ENCODE measurements at regions not wholly inside any gene's neighbourhood (a gene's known extent, or its start where the extent isn't known, plus 50 kb on each side); places are given as distances from the start of the nearest gene placed in this dataset.

DNA sequence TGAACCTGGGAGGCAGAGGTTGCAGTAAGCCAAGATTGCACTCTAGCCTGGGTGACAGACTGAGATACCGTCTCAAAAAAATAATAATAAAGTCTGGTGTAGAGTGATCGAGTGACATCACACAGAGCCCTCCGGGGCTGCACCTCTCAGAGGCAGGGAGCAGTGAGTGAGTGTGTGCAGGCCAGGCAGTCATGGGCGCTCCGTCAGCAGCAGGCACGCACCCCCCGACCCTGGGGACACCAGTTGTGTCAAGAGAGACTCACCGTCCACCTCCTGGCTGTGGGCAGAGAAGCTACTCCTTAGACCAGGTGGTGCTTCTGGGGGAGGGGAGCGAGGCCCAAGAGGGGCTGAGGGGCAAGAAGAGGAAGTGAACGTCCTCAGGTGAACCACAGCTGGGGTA lies 91.8 kb downstream of the SIK1 start:
- Histone ChIP-seq H3K36me3 (ENCODE audit: insufficient read depth, low read length) (no peaks in the 10 kb centered on the region), H3K27ac (ENCODE audit: low read depth, low read length, poor library complexity, severe bottlenecking) (no peak overlapping the region), H3K79me2 (ENCODE audit: insufficient read depth, low read depth, low read length) (no peaks in the 10 kb centered on the region), H2AFZ (ENCODE audit: low read length) (no peak overlapping the region), H3K4me1 (ENCODE audit: insufficient read depth, low read length, poor library complexity, severe bottlenecking) (peaks cover 33% of the 10 kb centered on the region), H3K9me2 (ENCODE audit: insufficient read depth, low read length) (no peaks in the 10 kb centered on the region), H4K20me1 (ENCODE audit: insufficient read depth, low read length) (no peaks in the 10 kb centered on the region), H3K4me3 (ENCODE audit: low read depth, low read length, poor library complexity, severe bottlenecking) (no peak overlapping the region), H3K9me3 (ENCODE audit: low read length) (no peaks in the 10 kb centered on the region), H3K4me2 (ENCODE audit: low read length) (no peak overlapping the region)
- POLR2A ChIA-PET = no interaction called here
- intact Hi-C loops (cut with micrococcal nuclease; ENCODE audit: unreplicated experiment) = no loop called here
- BruUV-seq (replicated peaks) = no TSS peak
- CTCF ChIA-PET (ENCODE audit: unreplicated experiment) = no interaction called here
- TF ChIP-seq, protein P1, sequence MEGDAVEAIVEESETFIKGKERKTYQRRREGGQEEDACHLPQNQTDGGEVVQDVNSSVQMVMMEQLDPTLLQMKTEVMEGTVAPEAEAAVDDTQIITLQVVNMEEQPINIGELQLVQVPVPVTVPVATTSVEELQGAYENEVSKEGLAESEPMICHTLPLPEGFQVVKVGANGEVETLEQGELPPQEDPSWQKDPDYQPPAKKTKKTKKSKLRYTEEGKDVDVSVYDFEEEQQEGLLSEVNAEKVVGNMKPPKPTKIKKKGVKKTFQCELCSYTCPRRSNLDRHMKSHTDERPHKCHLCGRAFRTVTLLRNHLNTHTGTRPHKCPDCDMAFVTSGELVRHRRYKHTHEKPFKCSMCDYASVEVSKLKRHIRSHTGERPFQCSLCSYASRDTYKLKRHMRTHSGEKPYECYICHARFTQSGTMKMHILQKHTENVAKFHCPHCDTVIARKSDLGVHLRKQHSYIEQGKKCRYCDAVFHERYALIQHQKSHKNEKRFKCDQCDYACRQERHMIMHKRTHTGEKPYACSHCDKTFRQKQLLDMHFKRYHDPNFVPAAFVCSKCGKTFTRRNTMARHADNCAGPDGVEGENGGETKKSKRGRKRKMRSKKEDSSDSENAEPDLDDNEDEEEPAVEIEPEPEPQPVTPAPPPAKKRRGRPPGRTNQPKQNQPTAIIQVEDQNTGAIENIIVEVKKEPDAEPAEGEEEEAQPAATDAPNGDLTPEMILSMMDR (conservative IDR thresholded peaks at IDR 0.05; ENCODE audit: low read length) = no peak
- TF ChIP-seq EZH2phosphoT487 (IDR thresholded peaks at IDR 0.05; ENCODE audit: borderline replicate concordance, low read depth, low read length) = no peak
- no peak for DNase-seq (ENCODE audit: low spot score)

DNA sequence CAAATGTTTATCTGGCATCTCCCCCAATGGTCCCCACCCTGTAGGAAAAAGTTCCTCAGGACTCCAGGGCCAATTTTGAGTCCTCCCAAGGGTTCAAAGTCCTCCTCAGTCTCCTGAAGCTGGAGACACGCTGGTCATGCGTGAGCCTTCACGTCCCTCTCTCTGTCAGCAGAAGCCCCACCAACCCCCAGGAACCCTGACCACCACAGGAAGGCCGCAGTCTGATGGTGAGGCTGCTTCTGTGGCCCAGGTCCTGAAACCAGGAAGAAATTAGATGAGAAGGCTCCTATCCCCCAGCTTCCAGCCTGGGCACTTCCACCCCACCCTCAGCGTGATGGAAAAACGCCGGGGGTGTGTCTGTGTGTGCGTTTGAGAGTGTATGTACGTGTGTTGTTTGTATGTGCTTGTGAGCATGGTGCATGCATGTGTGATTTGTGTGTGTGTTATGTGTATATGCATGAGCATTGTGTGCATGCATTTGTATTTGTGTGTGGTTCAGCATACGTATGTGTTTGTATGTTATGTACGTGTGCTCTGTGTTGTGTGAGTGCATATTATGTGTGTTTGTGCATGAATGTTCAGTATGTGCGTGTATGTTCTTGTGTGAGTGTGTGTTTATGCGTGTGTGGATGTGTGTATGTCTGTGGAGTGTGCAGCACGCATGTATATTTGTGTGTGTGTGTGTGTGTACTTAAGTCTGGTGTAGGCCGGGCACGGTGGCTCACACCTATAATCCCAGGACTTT lies 92.5 kb downstream of the SIK1 start:
- H3K9me2 ChIP-seq (ENCODE audit: insufficient read depth, low read length) = no peaks in the 10 kb centered on the region
- no peaks in the 10 kb centered on the region for H3K9me3 ChIP-seq (ENCODE audit: low read length)
- no peaks in the 10 kb centered on the region for H3K36me3 ChIP-seq (ENCODE audit: insufficient read depth, low read length)
- BruUV-seq (replicated peaks) = no TSS peak
- H2AFZ ChIP-seq (ENCODE audit: low read length) = no peak overlapping the region
- no peak overlapping the region for H3K27ac ChIP-seq (ENCODE audit: low read depth, low read length, poor library complexity, severe bottlenecking)
- H3K4me3 ChIP-seq (ENCODE audit: low read depth, low read length, poor library complexity, severe bottlenecking) = no peak overlapping the region
- peaks cover 31% of the 10 kb centered on the region for H3K4me1 ChIP-seq (ENCODE audit: insufficient read depth, low read length, poor library complexity, severe bottlenecking)
- intact Hi-C loops (cut with micrococcal nuclease; ENCODE audit: unreplicated experiment) = no loop called here
- H4K20me1 ChIP-seq (ENCODE audit: insufficient read depth, low read length) = no peaks in the 10 kb centered on the region
- POLR2A ChIA-PET = no interaction called here
- no peak for DNase-seq (ENCODE audit: low spot score)
- H3K4me2 ChIP-seq (ENCODE audit: low read length) = no peak overlapping the region
- TF ChIP-seq, protein P1 (conservative IDR thresholded peaks at IDR 0.05; ENCODE audit: low read length) = no peak
- TF ChIP-seq EZH2phosphoT487 (IDR thresholded peaks at IDR 0.05; ENCODE audit: borderline replicate concordance, low read depth, low read length) = no peak
- H3K79me2 ChIP-seq (ENCODE audit: insufficient read depth, low read depth, low read length) = no peaks in the 10 kb centered on the region
- CTCF ChIA-PET (ENCODE audit: unreplicated experiment) = no interaction called here

DNA sequence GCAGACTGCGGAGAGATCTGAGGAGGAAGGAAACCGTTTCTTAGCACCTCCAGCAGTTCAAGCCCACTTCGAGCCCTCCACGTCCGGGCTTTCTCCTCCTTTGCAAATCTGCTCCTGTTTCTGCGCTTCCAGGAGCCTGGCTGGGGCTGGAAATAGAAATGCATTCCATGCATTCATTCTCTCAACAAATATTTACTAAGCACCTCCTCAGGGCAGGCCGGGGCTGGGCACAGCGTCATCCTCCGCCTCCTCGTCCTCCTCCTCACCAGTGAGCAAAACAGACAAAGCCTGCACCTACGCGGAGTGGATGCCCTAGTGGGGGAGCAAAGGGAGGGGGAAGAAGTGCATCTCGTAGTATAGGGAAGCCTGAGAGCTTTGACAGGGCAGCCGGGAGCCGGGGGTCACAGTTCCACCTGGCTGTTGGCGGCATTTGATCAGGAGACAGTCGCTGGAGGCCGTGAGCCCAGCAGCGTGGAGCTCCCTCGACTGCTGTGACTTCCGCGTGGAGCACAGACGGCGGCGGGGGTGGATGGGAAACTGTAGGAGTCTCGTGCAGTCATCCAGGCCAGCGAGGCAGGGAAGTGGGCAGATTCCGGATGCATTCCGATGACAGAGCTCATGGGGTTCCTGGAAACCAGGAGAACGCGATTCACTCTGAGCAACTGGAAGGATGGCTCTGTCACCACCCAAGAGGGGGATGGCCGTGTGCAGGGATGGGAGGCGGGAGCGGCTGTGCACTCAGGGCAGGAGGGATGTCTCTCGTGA lies 93.5 kb downstream of the SIK1 start:
- H4K20me1 ChIP-seq (ENCODE audit: insufficient read depth, low read length) = no peaks in the 10 kb centered on the region
- CTCF ChIA-PET (ENCODE audit: unreplicated experiment) = no interaction called here
- no peak overlapping the region for H3K4me3 ChIP-seq (ENCODE audit: low read depth, low read length, poor library complexity, severe bottlenecking)
- H3K9me2 ChIP-seq (ENCODE audit: insufficient read depth, low read length) = no peaks in the 10 kb centered on the region
- no peak overlapping the region for H2AFZ ChIP-seq (ENCODE audit: low read length)
- no peak overlapping the region for H3K4me2 ChIP-seq (ENCODE audit: low read length)
- POLR2A ChIA-PET = no interaction called here
- H3K79me2 ChIP-seq (ENCODE audit: insufficient read depth, low read depth, low read length) = no peaks in the 10 kb centered on the region
- H3K9me3 ChIP-seq (ENCODE audit: low read length) = no peaks in the 10 kb centered on the region
- no peaks in the 10 kb centered on the region for H3K36me3 ChIP-seq (ENCODE audit: insufficient read depth, low read length)
- peaks cover 22% of the 10 kb centered on the region for H3K4me1 ChIP-seq (ENCODE audit: insufficient read depth, low read length, poor library complexity, severe bottlenecking)
- no TSS peak for BruUV-seq (replicated peaks)
- DNase-seq (ENCODE audit: low spot score) = no peak
- H3K27ac ChIP-seq (ENCODE audit: low read depth, low read length, poor library complexity, severe bottlenecking) = no peak overlapping the region
- TF ChIP-seq, protein P1 (conservative IDR thresholded peaks at IDR 0.05; ENCODE audit: low read length) = no peak
- no peak for TF ChIP-seq EZH2phosphoT487 (IDR thresholded peaks at IDR 0.05; ENCODE audit: borderline replicate concordance, low read depth, low read length)
- intact Hi-C loops (cut with micrococcal nuclease; ENCODE audit: unreplicated experiment) = no loop called here
